ENCODE measurements at regions not wholly inside any gene's neighbourhood (a gene's known extent, or its start where the extent isn't known, plus 50 kb on each side); places are given as distances from the start of the nearest gene placed in this dataset.

DNA sequence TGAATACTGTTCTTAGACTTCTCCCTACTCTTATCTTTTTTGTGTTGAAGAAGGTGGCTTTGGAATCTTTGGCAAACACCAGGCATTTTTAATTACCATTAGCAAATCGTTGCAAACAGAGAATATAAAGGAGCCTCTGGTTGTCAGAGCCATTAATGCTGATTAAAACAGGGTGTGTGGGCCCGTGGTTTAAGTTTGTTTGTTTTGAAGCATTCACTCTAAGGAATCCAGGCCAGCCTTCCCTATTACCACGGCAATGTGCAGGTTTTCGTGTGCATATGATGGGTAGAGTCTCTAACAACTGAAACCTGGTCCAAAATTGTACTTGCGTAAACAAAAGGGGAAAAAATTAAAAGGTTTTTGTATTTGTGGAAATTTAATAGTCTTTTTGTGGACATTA lies 141.2 kb upstream of the GMNC start:
- intact Hi-C loops (cut with DNase I), result no loop called here
- Histone ChIP-seq H3K4me3 (no peak overlapping the region), H3K9me3 (no peaks in the 10 kb centered on the region), H3K4me1 (no peaks in the 10 kb centered on the region), H3K36me3 (no peaks in the 10 kb centered on the region), H3K9ac (ENCODE audit: low read depth in 2 of 2, low read length in 2 of 2) (no peak overlapping the region), H3K27me3 (no peaks in the 10 kb centered on the region), H3K27ac (no peak overlapping the region)
- DNase-seq, result no peak
- TF ChIP-seq, protein P1, sequence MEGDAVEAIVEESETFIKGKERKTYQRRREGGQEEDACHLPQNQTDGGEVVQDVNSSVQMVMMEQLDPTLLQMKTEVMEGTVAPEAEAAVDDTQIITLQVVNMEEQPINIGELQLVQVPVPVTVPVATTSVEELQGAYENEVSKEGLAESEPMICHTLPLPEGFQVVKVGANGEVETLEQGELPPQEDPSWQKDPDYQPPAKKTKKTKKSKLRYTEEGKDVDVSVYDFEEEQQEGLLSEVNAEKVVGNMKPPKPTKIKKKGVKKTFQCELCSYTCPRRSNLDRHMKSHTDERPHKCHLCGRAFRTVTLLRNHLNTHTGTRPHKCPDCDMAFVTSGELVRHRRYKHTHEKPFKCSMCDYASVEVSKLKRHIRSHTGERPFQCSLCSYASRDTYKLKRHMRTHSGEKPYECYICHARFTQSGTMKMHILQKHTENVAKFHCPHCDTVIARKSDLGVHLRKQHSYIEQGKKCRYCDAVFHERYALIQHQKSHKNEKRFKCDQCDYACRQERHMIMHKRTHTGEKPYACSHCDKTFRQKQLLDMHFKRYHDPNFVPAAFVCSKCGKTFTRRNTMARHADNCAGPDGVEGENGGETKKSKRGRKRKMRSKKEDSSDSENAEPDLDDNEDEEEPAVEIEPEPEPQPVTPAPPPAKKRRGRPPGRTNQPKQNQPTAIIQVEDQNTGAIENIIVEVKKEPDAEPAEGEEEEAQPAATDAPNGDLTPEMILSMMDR (IDR thresholded peaks at IDR 0.05), result no peak

DNA sequence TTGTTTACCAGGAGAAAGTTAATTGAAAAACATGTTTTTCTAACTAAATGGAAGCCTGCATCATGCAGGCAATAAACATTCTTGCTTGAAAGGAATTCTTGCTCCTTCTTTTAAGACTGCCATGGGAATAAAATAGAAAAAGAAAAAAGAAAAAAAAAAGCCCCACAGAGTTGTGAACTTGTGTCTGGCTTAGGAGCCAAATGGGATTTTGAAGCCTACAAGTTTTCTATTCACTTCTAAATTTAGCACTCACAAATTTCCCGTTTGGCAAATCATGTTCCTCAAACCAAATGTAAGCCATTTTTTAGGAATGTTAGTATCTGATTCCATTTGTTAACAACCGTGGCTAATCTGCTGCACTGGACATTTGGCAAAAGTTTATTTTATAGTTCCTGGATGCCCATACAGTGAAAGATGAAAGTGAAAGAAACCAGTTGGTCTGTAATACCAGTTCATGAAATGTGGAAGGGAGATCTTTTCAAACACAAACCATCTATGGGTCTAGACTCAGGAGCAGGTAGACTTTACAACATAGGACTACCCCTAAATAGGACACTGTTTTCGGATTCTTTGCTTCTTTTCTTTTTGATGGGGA lies 133.8 kb upstream of the GMNC start:
- H3K4me3 ChIP-seq, result no peak overlapping the region
- no peak overlapping the region for H3K9ac ChIP-seq (ENCODE audit: low read depth in 2 of 2, low read length in 2 of 2)
- no peak for DNase-seq
- intact Hi-C loops (cut with DNase I), result no loop called here
- no peaks in the 10 kb centered on the region for H3K9me3 ChIP-seq
- H3K27ac ChIP-seq, result no peak overlapping the region
- H3K27me3 ChIP-seq, result no peaks in the 10 kb centered on the region
- H3K36me3 ChIP-seq, result no peaks in the 10 kb centered on the region
- H3K4me1 ChIP-seq, result no peaks in the 10 kb centered on the region
- TF ChIP-seq, protein P1 (IDR thresholded peaks at IDR 0.05), result no peak

GRCh38 chr3:190995156-190995555 lies 132.7 kb upstream of the GMNC start:
- intact Hi-C loops (cut with DNase I), result no loop called here
- Histone ChIP-seq H3K36me3 (no peaks in the 10 kb centered on the region), H3K9ac (ENCODE audit: low read depth in 2 of 2, low read length in 2 of 2) (no peak overlapping the region), H3K4me1 (no peaks in the 10 kb centered on the region), H3K4me3 (no peak overlapping the region), H3K9me3 (no peaks in the 10 kb centered on the region), H3K27ac (no peak overlapping the region), H3K27me3 (no peaks in the 10 kb centered on the region)
- no peak for DNase-seq
- TF ChIP-seq, protein P1 (IDR thresholded peaks at IDR 0.05), result no peak

DNA sequence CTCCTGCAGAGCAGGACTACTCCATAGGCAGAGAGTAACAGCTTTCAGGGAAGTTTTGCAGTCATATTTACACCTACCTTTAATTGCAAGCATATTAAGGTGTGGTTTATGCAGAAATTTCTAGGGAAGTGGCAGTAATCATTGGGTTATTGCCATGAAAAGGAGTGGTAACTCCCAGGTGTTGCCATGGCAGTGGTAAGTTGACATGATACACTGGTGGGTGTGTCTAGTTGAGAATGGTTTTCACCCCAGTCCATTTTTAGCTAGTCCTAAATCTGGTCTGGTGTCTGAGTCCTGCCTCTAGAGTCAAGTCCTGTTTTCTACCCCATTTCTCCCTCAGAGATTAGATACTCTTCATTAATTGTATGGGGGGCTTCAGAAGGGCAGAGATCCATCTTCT lies 128.4 kb upstream of the GMNC start:
- Histone ChIP-seq H3K9ac (ENCODE audit: low read depth in 2 of 2, low read length in 2 of 2) (no peak overlapping the region), H3K27ac (no peak overlapping the region), H3K36me3 (no peaks in the 10 kb centered on the region), H3K9me3 (no peaks in the 10 kb centered on the region), H3K4me1 (no peaks in the 10 kb centered on the region), H3K4me3 (no peak overlapping the region), H3K27me3 (no peaks in the 10 kb centered on the region)
- intact Hi-C loops (cut with DNase I), result no loop called here
- TF ChIP-seq, protein P1 (IDR thresholded peaks at IDR 0.05), result no peak
- no peak for DNase-seq

DNA sequence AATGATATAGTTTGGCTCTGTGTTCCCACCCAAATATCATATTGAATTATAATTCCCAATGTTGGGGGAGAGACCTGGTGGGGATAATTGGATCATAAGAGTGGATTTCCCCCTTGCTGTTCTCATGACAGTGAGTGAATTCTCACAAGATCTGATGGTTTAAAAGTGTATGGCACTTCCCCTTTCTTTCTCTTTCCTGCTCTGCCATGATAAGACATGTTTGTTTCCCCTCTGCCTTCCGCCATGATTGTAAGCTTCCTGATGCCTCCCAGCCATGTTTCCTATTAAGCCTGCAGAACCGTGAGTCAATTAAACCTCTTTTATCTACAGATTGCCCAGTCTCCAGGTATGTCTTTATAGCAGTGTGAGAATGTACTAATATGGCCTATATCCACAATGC lies 126.7 kb upstream of the GMNC start:
- H3K9ac ChIP-seq (ENCODE audit: low read depth in 2 of 2, low read length in 2 of 2), result no peak overlapping the region
- no peaks in the 10 kb centered on the region for H3K36me3 ChIP-seq
- H3K27ac ChIP-seq, result no peak overlapping the region
- TF ChIP-seq, protein P1 (IDR thresholded peaks at IDR 0.05), result no peak
- H3K4me3 ChIP-seq, result no peak overlapping the region
- DNase-seq, result no peak
- H3K27me3 ChIP-seq, result no peaks in the 10 kb centered on the region
- intact Hi-C loops (cut with DNase I), result no loop called here
- no peaks in the 10 kb centered on the region for H3K4me1 ChIP-seq
- H3K9me3 ChIP-seq, result no peaks in the 10 kb centered on the region

Measured in colonic mucosa (tissue), 4 donors.